Calu3 (cell line): ENCODE measurements at regions not wholly inside any gene's neighbourhood (a gene's known extent, or its start where the extent isn't known, plus 50 kb on each side); places are given as distances from the start of the nearest gene placed in this dataset.

Experiments used
- BruUV-seq: library from RNA; stranded (reverse); fragments of 400-500 nt; replicated peaks from 2 replicates; lab custom pipeline; 2021; lab: Mats Ljungman, UMichigan
- CTCF ChIA-PET: fragments of 300-600 bp; sonication (Branson Sonifier 250); formaldehyde crosslinking; loops from one replicate; lab custom pipeline; 2022; ENCODE audit warnings: antibody characterized with exemption; lab: Charles Lee
- DNase-seq: peaks from one replicate; pipeline ENCODE4 v3.0.0; 2022
- H3K27ac Mint-ChIP-seq: one replicate; pipeline ENCODE4 v1.8.0; 2022; ENCODE audit warnings: mixed read lengths; ENCODE audit not compliant: unreplicated experiment
- H3K27me3 Mint-ChIP-seq: one replicate; pipeline ENCODE4 v1.8.0; 2022; ENCODE audit warnings: mixed read lengths; ENCODE audit not compliant: unreplicated experiment
- H3K36me3 Mint-ChIP-seq: one replicate; pipeline ENCODE4 v1.8.0; 2022; ENCODE audit warnings: mild to moderate bottlenecking, moderate library complexity, mixed read lengths; ENCODE audit not compliant: insufficient read depth, unreplicated experiment
- H3K4me1 Mint-ChIP-seq: one replicate; pipeline ENCODE4 v1.8.0; 2022; ENCODE audit warnings: mild to moderate bottlenecking, low read depth, mixed read lengths; ENCODE audit not compliant: unreplicated experiment
- H3K4me3 Mint-ChIP-seq: one replicate; pipeline ENCODE4 v1.8.0; 2022; ENCODE audit warnings: mild to moderate bottlenecking, low read depth, moderate library complexity, mixed read lengths; ENCODE audit not compliant: unreplicated experiment
- H3K9me3 Mint-ChIP-seq: one replicate; pipeline ENCODE4 v1.8.0; 2022; ENCODE audit warnings: low read depth, mixed read lengths; ENCODE audit not compliant: unreplicated experiment
- CTCF ChIP-seq: fragments of 200-600 bp; IDR thresholded peaks from one replicate; pipeline ENCODE4 v1.8.0; 2022; ENCODE audit warnings: antibody characterized with exemption; ENCODE audit not compliant: unreplicated experiment
- intact Hi-C: fragments of 100-400 bp; cut with micrococcal nuclease; formaldehyde crosslinking; loops from one replicate; pipeline ENCODE4 v1.10.0; 2022; ENCODE audit not compliant: unreplicated experiment

- no TSS peak for BruUV-seq
- no peak overlapping the region for H3K4me3 Mint-ChIP-seq
- H3K27ac Mint-ChIP-seq, result no peak overlapping the region
- H3K36me3 Mint-ChIP-seq, result no peaks in the 10 kb centered on the region
- CTCF ChIA-PET, result no interaction called here
- no peaks in the 10 kb centered on the region for H3K27me3 Mint-ChIP-seq
- H3K4me1 Mint-ChIP-seq, result no peaks in the 10 kb centered on the region
- intact Hi-C loops, result no loop called here
- H3K9me3 Mint-ChIP-seq, result no peaks in the 10 kb centered on the region
- no peak for DNase-seq
- no peak for TF ChIP-seq CTCF
These were observed 256.5 kb upstream of the FAT1 start for GRCh38 chr4:186979961-186980745.

DNA sequence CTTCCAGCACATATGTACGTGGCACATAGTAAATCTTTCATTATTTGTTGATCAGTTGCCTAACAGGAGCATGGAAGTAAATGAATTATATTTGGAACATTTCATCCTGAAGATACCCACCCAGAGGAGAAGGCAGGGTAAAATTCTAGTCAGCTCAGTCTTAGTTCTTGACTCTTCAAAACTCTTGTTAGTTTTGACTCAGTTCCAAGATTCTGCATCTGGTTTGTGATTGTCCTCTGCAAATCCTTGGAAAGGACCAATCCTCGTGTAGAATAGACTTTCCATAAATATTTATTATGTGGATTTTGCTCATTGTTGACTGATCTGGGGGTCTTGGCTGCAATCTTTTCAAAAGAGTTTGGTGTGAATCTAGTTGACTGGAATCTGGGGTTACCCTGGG lies 257.5 kb upstream of the FAT1 start:
- H3K9me3 Mint-ChIP-seq, result no peaks in the 10 kb centered on the region
- no peak for DNase-seq
- CTCF ChIA-PET, result no interaction called here
- BruUV-seq, result no TSS peak
- TF ChIP-seq CTCF, result no peak
- intact Hi-C loops, result no loop called here
- H3K4me3 Mint-ChIP-seq, result no peak overlapping the region
- H3K36me3 Mint-ChIP-seq, result no peaks in the 10 kb centered on the region
- no peaks in the 10 kb centered on the region for H3K27me3 Mint-ChIP-seq
- no peaks in the 10 kb centered on the region for H3K4me1 Mint-ChIP-seq
- no peak overlapping the region for H3K27ac Mint-ChIP-seq

DNA sequence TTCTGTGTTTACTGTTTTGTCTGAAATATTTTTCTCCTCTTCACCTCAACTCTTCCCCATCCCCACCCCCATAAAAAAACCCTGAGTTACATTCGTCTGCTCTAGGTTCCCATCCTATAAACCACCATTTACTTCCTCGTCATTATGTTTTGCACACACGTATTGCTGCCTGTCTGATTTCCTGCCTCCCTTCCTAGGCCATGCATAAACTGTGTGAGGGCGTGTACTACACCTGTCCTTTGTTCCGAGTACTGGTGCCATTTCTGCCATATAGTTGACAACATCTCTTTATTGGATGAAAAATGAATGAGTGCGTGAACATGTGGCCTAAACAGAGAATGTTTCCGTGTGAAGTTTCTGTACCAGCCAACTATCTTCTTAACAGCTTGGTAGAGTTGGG lies 258.5 kb upstream of the FAT1 start:
- H3K4me1 Mint-ChIP-seq, result no peaks in the 10 kb centered on the region
- TF ChIP-seq CTCF, result no peak
- intact Hi-C loops, result no loop called here
- H3K9me3 Mint-ChIP-seq, result no peaks in the 10 kb centered on the region
- CTCF ChIA-PET, result no interaction called here
- no peaks in the 10 kb centered on the region for H3K36me3 Mint-ChIP-seq
- no peak for DNase-seq
- no peak overlapping the region for H3K27ac Mint-ChIP-seq
- no peaks in the 10 kb centered on the region for H3K27me3 Mint-ChIP-seq
- no peak overlapping the region for H3K4me3 Mint-ChIP-seq
- BruUV-seq, result no TSS peak

- H3K9me3 Mint-ChIP-seq, result peaks cover 2% of the 10 kb centered on the region
- intact Hi-C loops, result no loop called here
- no peaks in the 10 kb centered on the region for H3K36me3 Mint-ChIP-seq
These were observed 260.5 kb upstream of the FAT1 start for GRCh38 chr4:186984105-186984644.

More at GRCh38 chr4:186984105-186984644, 260.5 kb upstream of the FAT1 start:
- H3K27ac Mint-ChIP-seq, result no peak overlapping the region
- CTCF ChIA-PET, result no interaction called here
- no peak for DNase-seq
- no TSS peak for BruUV-seq
- H3K4me1 Mint-ChIP-seq, result no peaks in the 10 kb centered on the region
- no peak overlapping the region for H3K4me3 Mint-ChIP-seq
- TF ChIP-seq CTCF, result no peak
- no peaks in the 10 kb centered on the region for H3K27me3 Mint-ChIP-seq
